ENCODE measurements at regions not wholly inside any gene's neighbourhood (a gene's known extent, or its start where the extent isn't known, plus 50 kb on each side); places are given as distances from the start of the nearest gene placed in this dataset.

- ChIA-PET CTCF (no interaction called here), POLR2A (no interaction called here)
Measured at GRCh38 chr1:78247079-78247478, 201.3 kb downstream of the GIPC2 start.

GRCh38 chr1:78250201-78250600 lies 204.4 kb downstream of the GIPC2 start:
- ChIA-PET CTCF (no interaction called here), POLR2A (no interaction called here)
- TF ChIP-seq, protein P1, sequence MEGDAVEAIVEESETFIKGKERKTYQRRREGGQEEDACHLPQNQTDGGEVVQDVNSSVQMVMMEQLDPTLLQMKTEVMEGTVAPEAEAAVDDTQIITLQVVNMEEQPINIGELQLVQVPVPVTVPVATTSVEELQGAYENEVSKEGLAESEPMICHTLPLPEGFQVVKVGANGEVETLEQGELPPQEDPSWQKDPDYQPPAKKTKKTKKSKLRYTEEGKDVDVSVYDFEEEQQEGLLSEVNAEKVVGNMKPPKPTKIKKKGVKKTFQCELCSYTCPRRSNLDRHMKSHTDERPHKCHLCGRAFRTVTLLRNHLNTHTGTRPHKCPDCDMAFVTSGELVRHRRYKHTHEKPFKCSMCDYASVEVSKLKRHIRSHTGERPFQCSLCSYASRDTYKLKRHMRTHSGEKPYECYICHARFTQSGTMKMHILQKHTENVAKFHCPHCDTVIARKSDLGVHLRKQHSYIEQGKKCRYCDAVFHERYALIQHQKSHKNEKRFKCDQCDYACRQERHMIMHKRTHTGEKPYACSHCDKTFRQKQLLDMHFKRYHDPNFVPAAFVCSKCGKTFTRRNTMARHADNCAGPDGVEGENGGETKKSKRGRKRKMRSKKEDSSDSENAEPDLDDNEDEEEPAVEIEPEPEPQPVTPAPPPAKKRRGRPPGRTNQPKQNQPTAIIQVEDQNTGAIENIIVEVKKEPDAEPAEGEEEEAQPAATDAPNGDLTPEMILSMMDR (IDR thresholded peaks at IDR 0.05; ENCODE audit: insufficient read depth, low read depth, low read length), result no peak
- Histone ChIP-seq H3K36me3 (ENCODE audit: control insufficient read depth, insufficient read depth, low read length) (no peaks in the 10 kb centered on the region), H3K27me3 (ENCODE audit: control insufficient read depth, insufficient read depth, low read length) (peaks cover 4% of the 10 kb centered on the region), H3K4me3 (ENCODE audit: low read depth, low read length) (no peak overlapping the region)
- DNase-seq (ENCODE audit: low read depth), result no peak

More at GRCh38 chr1:78247079-78247478, 201.3 kb downstream of the GIPC2 start:
- Histone ChIP-seq H3K27me3 (ENCODE audit: control insufficient read depth, insufficient read depth, low read length) (peaks cover 2% of the 10 kb centered on the region; the same call in 1 of the 2 replicates), H3K36me3 (ENCODE audit: control insufficient read depth, insufficient read depth, low read length) (no peaks in the 10 kb centered on the region), H3K4me3 (ENCODE audit: low read depth, low read length) (no peak overlapping the region)
- no peak for DNase-seq (ENCODE audit: low read depth)
- TF ChIP-seq, protein P1 (IDR thresholded peaks at IDR 0.05; ENCODE audit: insufficient read depth, low read depth, low read length), result no peak

DNA sequence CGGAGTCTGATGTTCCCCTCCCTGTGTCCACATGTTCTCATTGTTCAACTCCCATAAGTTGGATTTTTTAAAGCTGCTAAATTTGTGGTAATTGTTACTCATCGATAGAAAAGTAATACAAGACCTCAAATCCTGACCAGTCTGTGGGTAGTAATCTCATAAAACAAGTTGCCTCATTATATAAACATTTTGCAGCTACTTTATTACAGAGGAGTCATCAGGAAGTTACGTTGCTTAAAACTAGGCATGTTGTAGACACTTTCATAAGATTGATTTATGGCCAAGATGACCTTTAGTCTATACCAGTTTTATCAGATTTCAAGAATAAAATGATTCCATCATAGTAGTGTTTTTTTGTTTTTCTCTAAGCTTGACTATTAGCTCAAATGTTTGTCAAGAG lies 208.8 kb downstream of the GIPC2 start:
- DNase-seq (ENCODE audit: low read depth), result peak; percentile 66
- TF ChIP-seq, protein P1 (IDR thresholded peaks at IDR 0.05; ENCODE audit: insufficient read depth, low read depth, low read length), result no peak
- Histone ChIP-seq H3K36me3 (ENCODE audit: control insufficient read depth, insufficient read depth, low read length) (no peaks in the 10 kb centered on the region), H3K27me3 (ENCODE audit: control insufficient read depth, insufficient read depth, low read length) (peaks cover 11% of the 10 kb centered on the region), H3K4me3 (ENCODE audit: low read depth, low read length) (no peak overlapping the region)
- POLR2A ChIA-PET, result interaction anchor here (0.6 kb wide), 1 partner anchor 139 kb away, joined by 12 read pairs; no protein-coding TSS in a partner anchor
- CTCF ChIA-PET, result interaction anchor here (0.9 to 1.4 kb wide), 2 partner anchors 9 to 30 kb away, joined by 4 to 5 read pairs; no protein-coding TSS in a partner anchor

GRCh38 chr1:78255383-78255782 lies 209.6 kb downstream of the GIPC2 start:
- no peak overlapping the region for H3K4me3 ChIP-seq (ENCODE audit: low read depth, low read length)
- H3K36me3 ChIP-seq (ENCODE audit: control insufficient read depth, insufficient read depth, low read length), result no peaks in the 10 kb centered on the region
- peaks cover 11% of the 10 kb centered on the region for H3K27me3 ChIP-seq (ENCODE audit: control insufficient read depth, insufficient read depth, low read length)
- TF ChIP-seq, protein P1 (IDR thresholded peaks at IDR 0.05; ENCODE audit: insufficient read depth, low read depth, low read length), result no peak
- no peak for DNase-seq (ENCODE audit: low read depth)
- POLR2A ChIA-PET, result interaction anchor here (0.6 kb wide), 1 partner anchor 139 kb away, joined by 12 read pairs; no protein-coding TSS in a partner anchor
- CTCF ChIA-PET, result interaction anchor here (1.3 to 1.4 kb wide), 2 partner anchors 16 to 78 kb away, joined by 3 to 5 read pairs; no protein-coding TSS in a partner anchor

GRCh38 chr1:78255846-78256245 lies 210.1 kb downstream of the GIPC2 start:
- no peak for DNase-seq (ENCODE audit: low read depth)
- Histone ChIP-seq H3K36me3 (ENCODE audit: control insufficient read depth, insufficient read depth, low read length) (no peaks in the 10 kb centered on the region), H3K27me3 (ENCODE audit: control insufficient read depth, insufficient read depth, low read length) (peaks cover 11% of the 10 kb centered on the region), H3K4me3 (ENCODE audit: low read depth, low read length) (no peak overlapping the region)
- TF ChIP-seq, protein P1 (IDR thresholded peaks at IDR 0.05; ENCODE audit: insufficient read depth, low read depth, low read length), result no peak
- ChIA-PET CTCF (interaction anchor here (1.3 to 1.4 kb wide), 2 partner anchors 15 to 77 kb away, joined by 3 to 5 read pairs; no protein-coding TSS in a partner anchor), POLR2A (no interaction called here)

All from BJ (cell line).